Activated T-cell treated with anti-CD3 and anti-CD28 coated beads, Interleukin-2, amount 50 U/mL, for 4 hours (primary cell): ENCODE measurements at regions not wholly inside any gene's neighbourhood (a gene's known extent, or its start where the extent isn't known, plus 50 kb on each side); places are given as distances from the start of the nearest gene placed in this dataset.

Source experiments
- ATAC-seq, 2 donors: fragments of 200-7000 bp; cut with Tn5 transposase; one replicate each; pipeline ENCODE4 v1.10.0; 2021
- DNase-seq: peaks from one replicate; pipeline ENCODE4 v3.0.0-alpha.2; 2020
- H3K27me3 Mint-ChIP-seq: one replicate; pipeline ENCODE4 v1.8.0; 2021; ENCODE audit warnings: low read depth, mixed read lengths
- H3K36me3 Mint-ChIP-seq: one replicate; pipeline ENCODE4 v1.8.0; 2022; ENCODE audit warnings: mixed read lengths; ENCODE audit not compliant: insufficient read depth
- H3K4me1 Mint-ChIP-seq: one replicate; pipeline ENCODE4 v1.8.0; 2021; ENCODE audit warnings: low read depth, mixed read lengths
- H3K4me3 Mint-ChIP-seq: one replicate; pipeline ENCODE4 v1.8.0; 2021; ENCODE audit warnings: mild to moderate bottlenecking, moderate library complexity, mixed read lengths
- H3K9me3 Mint-ChIP-seq: one replicate; pipeline ENCODE4 v1.8.0; 2021; ENCODE audit warnings: mixed read lengths

GRCh38 chr4:181949704-181950312 is 293.4 kb upstream of the TENM3 start:
- no peak for ATAC-seq
- Mint-ChIP-seq H3K36me3 (no peaks in the 10 kb centered on the region), H3K27me3 (no peaks in the 10 kb centered on the region), H3K9me3 (no peaks in the 10 kb centered on the region), H3K4me1 (no peaks in the 10 kb centered on the region), H3K4me3 (no peak overlapping the region)
- no peak for DNase-seq

GRCh38 chr4:181950372-181951127 is 292.7 kb upstream of the TENM3 start:
- DNase-seq (no peak), ATAC-seq (no peak)
- H3K27me3 Mint-ChIP-seq, result no peaks in the 10 kb centered on the region
- no peak overlapping the region for H3K4me3 Mint-ChIP-seq
- no peaks in the 10 kb centered on the region for H3K36me3 Mint-ChIP-seq
- no peaks in the 10 kb centered on the region for H3K9me3 Mint-ChIP-seq
- no peaks in the 10 kb centered on the region for H3K4me1 Mint-ChIP-seq

GRCh38 chr4:181951265-181951664 is 291.9 kb upstream of the TENM3 start:
- Mint-ChIP-seq H3K36me3 (no peaks in the 10 kb centered on the region), H3K9me3 (no peaks in the 10 kb centered on the region), H3K4me3 (no peak overlapping the region), H3K4me1 (no peaks in the 10 kb centered on the region), H3K27me3 (no peaks in the 10 kb centered on the region)
- ATAC-seq (no peak), DNase-seq (no peak)

- Mint-ChIP-seq H3K9me3 (no peaks in the 10 kb centered on the region), H3K36me3 (no peaks in the 10 kb centered on the region), H3K27me3 (no peaks in the 10 kb centered on the region), H3K4me1 (no peaks in the 10 kb centered on the region), H3K4me3 (no peak overlapping the region)
- ATAC-seq (no peak), DNase-seq (no peak)
These were observed 290.7 kb upstream of the TENM3 start for GRCh38 chr4:181952478-181952877.

GRCh38 chr4:181956512-181956911 is 286.7 kb upstream of the TENM3 start:
- no peak for DNase-seq
- Mint-ChIP-seq H3K4me3 (no peak overlapping the region), H3K9me3 (no peaks in the 10 kb centered on the region), H3K36me3 (no peaks in the 10 kb centered on the region), H3K27me3 (no peaks in the 10 kb centered on the region), H3K4me1 (no peaks in the 10 kb centered on the region)
- ATAC-seq, result no peak

GRCh38 chr4:181957088-181957487 is 286.1 kb upstream of the TENM3 start:
- DNase-seq (no peak), ATAC-seq (no peak)
- no peaks in the 10 kb centered on the region for H3K36me3 Mint-ChIP-seq
- H3K27me3 Mint-ChIP-seq, result no peaks in the 10 kb centered on the region
- no peaks in the 10 kb centered on the region for H3K9me3 Mint-ChIP-seq
- H3K4me3 Mint-ChIP-seq, result no peak overlapping the region
- no peaks in the 10 kb centered on the region for H3K4me1 Mint-ChIP-seq

GRCh38 chr4:181958446-181958845 is 284.8 kb upstream of the TENM3 start:
- Mint-ChIP-seq H3K4me3 (no peak overlapping the region), H3K4me1 (no peaks in the 10 kb centered on the region), H3K36me3 (no peaks in the 10 kb centered on the region), H3K9me3 (no peaks in the 10 kb centered on the region), H3K27me3 (no peaks in the 10 kb centered on the region)
- DNase-seq, result no peak
- no peak for ATAC-seq

- DNase-seq (no peak), ATAC-seq (no peak)
- no peaks in the 10 kb centered on the region for H3K9me3 Mint-ChIP-seq
- no peaks in the 10 kb centered on the region for H3K4me1 Mint-ChIP-seq
- no peaks in the 10 kb centered on the region for H3K27me3 Mint-ChIP-seq
- H3K36me3 Mint-ChIP-seq, result no peaks in the 10 kb centered on the region
- no peak overlapping the region for H3K4me3 Mint-ChIP-seq
These were observed 284.1 kb upstream of the TENM3 start for GRCh38 chr4:181959121-181959520.

- H3K9me3 Mint-ChIP-seq, result no peaks in the 10 kb centered on the region
- no peak for DNase-seq
These were observed 282.8 kb upstream of the TENM3 start for GRCh38 chr4:181960384-181960783.

GRCh38 chr4:181962321-181962720 is 280.9 kb upstream of the TENM3 start:
- no peak for DNase-seq

More at GRCh38 chr4:181960384-181960783, 282.8 kb upstream of the TENM3 start:
- Mint-ChIP-seq H3K4me3 (no peak overlapping the region), H3K36me3 (no peaks in the 10 kb centered on the region), H3K4me1 (no peaks in the 10 kb centered on the region), H3K27me3 (no peaks in the 10 kb centered on the region)
- ATAC-seq, result no peak

GRCh38 chr4:181964731-181965130 is 278.5 kb upstream of the TENM3 start:
- Mint-ChIP-seq H3K4me3 (no peak overlapping the region), H3K4me1 (no peaks in the 10 kb centered on the region), H3K27me3 (no peaks in the 10 kb centered on the region), H3K36me3 (no peaks in the 10 kb centered on the region), H3K9me3 (no peaks in the 10 kb centered on the region)
- DNase-seq, result no peak
- no peak for ATAC-seq

More at GRCh38 chr4:181962321-181962720, 280.9 kb upstream of the TENM3 start:
- no peak for ATAC-seq
- H3K4me3 Mint-ChIP-seq, result no peak overlapping the region
- H3K9me3 Mint-ChIP-seq, result no peaks in the 10 kb centered on the region
- H3K4me1 Mint-ChIP-seq, result no peaks in the 10 kb centered on the region
- H3K36me3 Mint-ChIP-seq, result no peaks in the 10 kb centered on the region
- no peaks in the 10 kb centered on the region for H3K27me3 Mint-ChIP-seq

GRCh38 chr4:181966104-181966551 is 277.1 kb upstream of the TENM3 start:
- ATAC-seq (no peak), DNase-seq (no peak)
- Mint-ChIP-seq H3K4me1 (no peaks in the 10 kb centered on the region), H3K36me3 (no peaks in the 10 kb centered on the region), H3K4me3 (no peak overlapping the region), H3K27me3 (no peaks in the 10 kb centered on the region), H3K9me3 (no peaks in the 10 kb centered on the region)

GRCh38 chr4:181967401-181967800 is 275.8 kb upstream of the TENM3 start:
- ATAC-seq (no peak), DNase-seq (no peak)
- no peak overlapping the region for H3K4me3 Mint-ChIP-seq
- H3K27me3 Mint-ChIP-seq, result no peaks in the 10 kb centered on the region
- H3K36me3 Mint-ChIP-seq, result no peaks in the 10 kb centered on the region
- no peaks in the 10 kb centered on the region for H3K9me3 Mint-ChIP-seq
- H3K4me1 Mint-ChIP-seq, result no peaks in the 10 kb centered on the region

- no peak for DNase-seq
- H3K36me3 Mint-ChIP-seq, result no peaks in the 10 kb centered on the region
- H3K4me1 Mint-ChIP-seq, result no peaks in the 10 kb centered on the region
- no peaks in the 10 kb centered on the region for H3K9me3 Mint-ChIP-seq
- no peak overlapping the region for H3K4me3 Mint-ChIP-seq
- H3K27me3 Mint-ChIP-seq, result no peaks in the 10 kb centered on the region
- no peak for ATAC-seq
These were observed 274.8 kb upstream of the TENM3 start for GRCh38 chr4:181968371-181968770.

GRCh38 chr4:181969151-181969550 is 274.1 kb upstream of the TENM3 start:
- Mint-ChIP-seq H3K4me3 (no peak overlapping the region), H3K27me3 (no peaks in the 10 kb centered on the region), H3K4me1 (no peaks in the 10 kb centered on the region), H3K36me3 (no peaks in the 10 kb centered on the region), H3K9me3 (peaks cover 3% of the 10 kb centered on the region)
- DNase-seq, result no peak
- ATAC-seq, result no peak
